WTC11 (cell line): ENCODE measurements at regions not wholly inside any gene's neighbourhood (a gene's known extent, or its start where the extent isn't known, plus 50 kb on each side); places are given as distances from the start of the nearest gene placed in this dataset.

Experiments used
- ATF1 ChIP-seq: sonication (generic); formaldehyde crosslinking; IDR thresholded peaks from 2 replicates; pipeline ENCODE4 v1.8.1; 2023; ENCODE audit warnings: mild to moderate bottlenecking, moderate library complexity, missing genetic modification reagents
- CREB1 ChIP-seq: sonication (generic); formaldehyde crosslinking; IDR thresholded peaks from 2 replicates; pipeline ENCODE4 v1.8.0; 2023; ENCODE audit warnings: mild to moderate bottlenecking, missing genetic modification reagents
- CREM ChIP-seq: sonication (generic); formaldehyde crosslinking; IDR thresholded peaks from 2 replicates; pipeline ENCODE4 v1.8.1; 2022; ENCODE audit warnings: mild to moderate bottlenecking, missing genetic modification reagents, moderate library complexity
- CTCF ChIP-seq: fragments of 200-600 bp; IDR thresholded peaks from 2 replicates; pipeline ENCODE4 v1.8.0; 2022; ENCODE audit warnings: antibody characterized with exemption
- ESRRA ChIP-seq: sonication (generic); formaldehyde crosslinking; IDR thresholded peaks from 2 replicates; pipeline ENCODE4 v1.8.1; 2022; ENCODE audit warnings: mild to moderate bottlenecking, missing genetic modification reagents, borderline replicate concordance
- MYBL2 ChIP-seq: sonication (generic); formaldehyde crosslinking; IDR thresholded peaks from 2 replicates; pipeline ENCODE4 v1.8.1; 2023; ENCODE audit warnings: mild to moderate bottlenecking, moderate library complexity, missing genetic modification reagents
- TEAD4 ChIP-seq: sonication (generic); formaldehyde crosslinking; IDR thresholded peaks from 2 replicates; pipeline ENCODE4 v1.8.0; 2022; ENCODE audit warnings: mild to moderate bottlenecking, missing genetic modification reagents
- ZNF232 ChIP-seq: sonication (generic); formaldehyde crosslinking; IDR thresholded peaks from 2 replicates; pipeline ENCODE4 v1.8.0; 2022; ENCODE audit warnings: mild to moderate bottlenecking, missing genetic modification reagents
- ZNF263 ChIP-seq: sonication (generic); formaldehyde crosslinking; IDR thresholded peaks from 2 replicates; pipeline ENCODE4 v1.8.1; 2022; ENCODE audit warnings: low read depth, mild to moderate bottlenecking, moderate library complexity, missing genetic modification reagents
- TF ChIP-seq, protein P1 (sequence below): sonication (generic); formaldehyde crosslinking; IDR thresholded peaks from 2 replicates; pipeline ENCODE4 v1.8.0; 2023; ENCODE audit warnings: missing genetic modification reagents
- TF ChIP-seq, protein P2 (sequence below): sonication (generic); formaldehyde crosslinking; IDR thresholded peaks from 2 replicates; pipeline ENCODE4 v1.8.0; 2023; ENCODE audit warnings: mild to moderate bottlenecking, missing genetic modification reagents
- TF ChIP-seq, protein P3 (sequence below): sonication (generic); formaldehyde crosslinking; IDR thresholded peaks from 2 replicates; pipeline ENCODE4 v1.8.1; 2023; ENCODE audit warnings: mild to moderate bottlenecking, missing genetic modification reagents
- TF ChIP-seq, protein P4 (sequence below): sonication (generic); formaldehyde crosslinking; IDR thresholded peaks from 2 replicates; pipeline ENCODE4 v1.8.1; 2023; ENCODE audit warnings: mild to moderate bottlenecking, missing genetic modification reagents, moderate library complexity
- TF ChIP-seq, protein P5 (sequence below): sonication (generic); formaldehyde crosslinking; IDR thresholded peaks from 2 replicates; pipeline ENCODE4 v1.8.1; 2022; ENCODE audit warnings: missing genetic modification reagents, borderline replicate concordance

- no peak for TF ChIP-seq MYBL2 (CRISPR knock-in tag)
- no peak for TF ChIP-seq CTCF
- TF ChIP-seq ATF1 (CRISPR knock-in tag): no peak
- no peak for TF ChIP-seq ZNF232 (CRISPR knock-in tag)
- no peak for TF ChIP-seq ZNF263 (CRISPR knock-in tag)
- TF ChIP-seq CREB1 (CRISPR knock-in tag): no peak
- TF ChIP-seq, protein P1, sequence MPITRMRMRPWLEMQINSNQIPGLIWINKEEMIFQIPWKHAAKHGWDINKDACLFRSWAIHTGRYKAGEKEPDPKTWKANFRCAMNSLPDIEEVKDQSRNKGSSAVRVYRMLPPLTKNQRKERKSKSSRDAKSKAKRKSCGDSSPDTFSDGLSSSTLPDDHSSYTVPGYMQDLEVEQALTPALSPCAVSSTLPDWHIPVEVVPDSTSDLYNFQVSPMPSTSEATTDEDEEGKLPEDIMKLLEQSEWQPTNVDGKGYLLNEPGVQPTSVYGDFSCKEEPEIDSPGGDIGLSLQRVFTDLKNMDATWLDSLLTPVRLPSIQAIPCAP: no peak
- TF ChIP-seq, protein P2, sequence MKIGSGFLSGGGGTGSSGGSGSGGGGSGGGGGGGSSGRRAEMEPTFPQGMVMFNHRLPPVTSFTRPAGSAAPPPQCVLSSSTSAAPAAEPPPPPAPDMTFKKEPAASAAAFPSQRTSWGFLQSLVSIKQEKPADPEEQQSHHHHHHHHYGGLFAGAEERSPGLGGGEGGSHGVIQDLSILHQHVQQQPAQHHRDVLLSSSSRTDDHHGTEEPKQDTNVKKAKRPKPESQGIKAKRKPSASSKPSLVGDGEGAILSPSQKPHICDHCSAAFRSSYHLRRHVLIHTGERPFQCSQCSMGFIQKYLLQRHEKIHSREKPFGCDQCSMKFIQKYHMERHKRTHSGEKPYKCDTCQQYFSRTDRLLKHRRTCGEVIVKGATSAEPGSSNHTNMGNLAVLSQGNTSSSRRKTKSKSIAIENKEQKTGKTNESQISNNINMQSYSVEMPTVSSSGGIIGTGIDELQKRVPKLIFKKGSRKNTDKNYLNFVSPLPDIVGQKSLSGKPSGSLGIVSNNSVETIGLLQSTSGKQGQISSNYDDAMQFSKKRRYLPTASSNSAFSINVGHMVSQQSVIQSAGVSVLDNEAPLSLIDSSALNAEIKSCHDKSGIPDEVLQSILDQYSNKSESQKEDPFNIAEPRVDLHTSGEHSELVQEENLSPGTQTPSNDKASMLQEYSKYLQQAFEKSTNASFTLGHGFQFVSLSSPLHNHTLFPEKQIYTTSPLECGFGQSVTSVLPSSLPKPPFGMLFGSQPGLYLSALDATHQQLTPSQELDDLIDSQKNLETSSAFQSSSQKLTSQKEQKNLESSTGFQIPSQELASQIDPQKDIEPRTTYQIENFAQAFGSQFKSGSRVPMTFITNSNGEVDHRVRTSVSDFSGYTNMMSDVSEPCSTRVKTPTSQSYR (CRISPR knock-in tag): no peak
- TF ChIP-seq TEAD4: no peak
- TF ChIP-seq ESRRA (CRISPR knock-in tag): no peak
- TF ChIP-seq, protein P3, sequence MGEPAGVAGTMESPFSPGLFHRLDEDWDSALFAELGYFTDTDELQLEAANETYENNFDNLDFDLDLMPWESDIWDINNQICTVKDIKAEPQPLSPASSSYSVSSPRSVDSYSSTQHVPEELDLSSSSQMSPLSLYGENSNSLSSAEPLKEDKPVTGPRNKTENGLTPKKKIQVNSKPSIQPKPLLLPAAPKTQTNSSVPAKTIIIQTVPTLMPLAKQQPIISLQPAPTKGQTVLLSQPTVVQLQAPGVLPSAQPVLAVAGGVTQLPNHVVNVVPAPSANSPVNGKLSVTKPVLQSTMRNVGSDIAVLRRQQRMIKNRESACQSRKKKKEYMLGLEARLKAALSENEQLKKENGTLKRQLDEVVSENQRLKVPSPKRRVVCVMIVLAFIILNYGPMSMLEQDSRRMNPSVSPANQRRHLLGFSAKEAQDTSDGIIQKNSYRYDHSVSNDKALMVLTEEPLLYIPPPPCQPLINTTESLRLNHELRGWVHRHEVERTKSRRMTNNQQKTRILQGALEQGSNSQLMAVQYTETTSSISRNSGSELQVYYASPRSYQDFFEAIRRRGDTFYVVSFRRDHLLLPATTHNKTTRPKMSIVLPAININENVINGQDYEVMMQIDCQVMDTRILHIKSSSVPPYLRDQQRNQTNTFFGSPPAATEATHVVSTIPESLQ (CRISPR knock-in tag): no peak
- TF ChIP-seq, protein P4, sequence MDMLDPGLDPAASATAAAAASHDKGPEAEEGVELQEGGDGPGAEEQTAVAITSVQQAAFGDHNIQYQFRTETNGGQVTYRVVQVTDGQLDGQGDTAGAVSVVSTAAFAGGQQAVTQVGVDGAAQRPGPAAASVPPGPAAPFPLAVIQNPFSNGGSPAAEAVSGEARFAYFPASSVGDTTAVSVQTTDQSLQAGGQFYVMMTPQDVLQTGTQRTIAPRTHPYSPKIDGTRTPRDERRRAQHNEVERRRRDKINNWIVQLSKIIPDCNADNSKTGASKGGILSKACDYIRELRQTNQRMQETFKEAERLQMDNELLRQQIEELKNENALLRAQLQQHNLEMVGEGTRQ (CRISPR knock-in tag): no peak
- no peak for TF ChIP-seq CREM
- TF ChIP-seq, protein P5, sequence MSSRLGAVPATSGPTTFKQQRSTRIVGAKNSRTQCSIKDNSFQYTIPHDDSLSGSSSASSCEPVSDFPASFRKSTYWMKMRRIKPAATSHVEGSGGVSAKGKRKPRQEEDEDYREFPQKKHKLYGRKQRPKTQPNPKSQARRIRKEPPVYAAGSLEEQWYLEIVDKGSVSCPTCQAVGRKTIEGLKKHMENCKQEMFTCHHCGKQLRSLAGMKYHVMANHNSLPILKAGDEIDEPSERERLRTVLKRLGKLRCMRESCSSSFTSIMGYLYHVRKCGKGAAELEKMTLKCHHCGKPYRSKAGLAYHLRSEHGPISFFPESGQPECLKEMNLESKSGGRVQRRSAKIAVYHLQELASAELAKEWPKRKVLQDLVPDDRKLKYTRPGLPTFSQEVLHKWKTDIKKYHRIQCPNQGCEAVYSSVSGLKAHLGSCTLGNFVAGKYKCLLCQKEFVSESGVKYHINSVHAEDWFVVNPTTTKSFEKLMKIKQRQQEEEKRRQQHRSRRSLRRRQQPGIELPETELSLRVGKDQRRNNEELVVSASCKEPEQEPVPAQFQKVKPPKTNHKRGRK (CRISPR knock-in tag): no peak
Measured at GRCh38 chr1:30520476-30520875, 202.9 kb downstream of the MATN1 start.
